ENCODE measurements at regions not wholly inside any gene's neighbourhood (a gene's known extent, or its start where the extent isn't known, plus 50 kb on each side); places are given as distances from the start of the nearest gene placed in this dataset.

DNA sequence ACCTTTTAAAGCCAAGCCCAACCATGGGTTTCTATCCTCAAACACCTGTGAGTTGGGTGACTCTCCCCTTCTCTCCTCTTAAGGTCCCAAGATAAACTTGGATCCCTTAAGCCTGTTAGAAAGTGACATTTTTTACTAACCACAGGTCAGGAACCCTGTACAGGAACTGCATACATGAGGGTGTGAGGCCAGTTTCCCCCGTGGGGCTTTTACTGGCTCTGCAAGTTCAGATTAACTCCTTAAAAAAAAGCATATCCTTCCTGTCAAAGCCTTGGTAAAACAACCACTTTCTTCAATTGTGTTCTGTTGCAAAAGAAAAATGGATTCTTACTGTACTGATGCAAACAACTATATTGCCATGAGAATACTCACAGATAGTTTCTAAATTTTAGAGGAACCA, 2638.7 kb upstream of the PCDH20 start:
- Histone ChIP-seq H4K5ac (ENCODE audit: low read depth, low read length) (no peak overlapping the region), H2BK5ac (ENCODE audit: low read depth, low read length, poor library complexity, severe bottlenecking) (no peak overlapping the region), H2AK9ac (replicated peaks; ENCODE audit: low read depth, low read length, poor library complexity) (no peak overlapping the region), H3K14ac (replicated peaks; ENCODE audit: low read depth, low read length) (no peak overlapping the region), H3K4ac (ENCODE audit: low read depth, low read length) (no peak overlapping the region), H3K9me1 (ENCODE audit: insufficient read depth, low read length) (no peaks in the 10 kb centered on the region), H3K27me3 (ENCODE audit: control insufficient read depth, insufficient read depth, low read length) (no peaks in the 10 kb centered on the region), H2BK20ac (ENCODE audit: low read depth, low read length) (no peak overlapping the region), H3K23ac (ENCODE audit: low read depth, low read length) (no peak overlapping the region), H3K4me1 (ENCODE audit: control insufficient read depth, insufficient read depth, low read length) (no peaks in the 10 kb centered on the region), H4K20me1 (ENCODE audit: insufficient read depth, low read length) (no peaks in the 10 kb centered on the region), H3K36me3 (ENCODE audit: control insufficient read depth, insufficient read depth, low read length) (no peaks in the 10 kb centered on the region), H4K8ac (ENCODE audit: low read depth in 2 of 2, low read length in 2 of 2) (no peak overlapping the region), H3K79me1 (ENCODE audit: low read depth in 1 of 2, low read length in 2 of 2) (no peaks in the 10 kb centered on the region), H2AK5ac (ENCODE audit: low read depth, low read length) (no peak overlapping the region), H3K27ac (ENCODE audit: insufficient read depth, low read length) (no peak overlapping the region), H3K9ac (ENCODE audit: low read depth, low read length) (no peak overlapping the region), H3K9me3 (ENCODE audit: control insufficient read depth, insufficient read depth, low read length) (no peaks in the 10 kb centered on the region), H3K56ac (ENCODE audit: extremely low read depth, insufficient read depth, low read length) (no peak overlapping the region), H4K91ac (ENCODE audit: insufficient read depth, low read depth, low read length) (no peak overlapping the region), H3K4me3 (ENCODE audit: insufficient read depth, low read depth, low read length) (no peak overlapping the region), H2BK120ac (ENCODE audit: low read depth, low read length) (no peak overlapping the region), H2AFZ (replicated peaks; ENCODE audit: low read length, poor library complexity) (no peak overlapping the region), H2BK15ac (ENCODE audit: low read depth, low read length) (no peak overlapping the region), H3K18ac (ENCODE audit: low read depth, low read length) (no peak overlapping the region), H3K4me2 (ENCODE audit: low read depth, low read length) (no peak overlapping the region)
- POLR2A ChIA-PET (ENCODE audit: unreplicated experiment), result no interaction called here
- intact Hi-C loops (cut with micrococcal nuclease) (no loop called here), dilution Hi-C loops (cut with HindIII; ENCODE audit: low sequenced_read_pairs, unreplicated experiment) (no loop called here), in situ Hi-C loops (cut with MboI; ENCODE audit: low sequenced_read_pairs) (no loop called here)
- BruUV-seq (replicated peaks), result no TSS peak
- ATAC-seq (ENCODE audit: low read depth) (no peak), DNase-seq (no peak)
- CTCF ChIA-PET, result no interaction called here
- TF ChIP-seq POLR2A (IDR thresholded peaks at IDR 0.05; ENCODE audit: low read depth, low read length) (no peak), FOS (IDR thresholded peaks at IDR 0.05; ENCODE audit: low read depth, low read length) (no peak), NFE2L2 (IDR thresholded peaks at IDR 0.05; ENCODE audit: low read depth, low read length) (no peak), RFX5 (IDR thresholded peaks at IDR 0.05; ENCODE audit: low read depth, low read length) (no peak), RAD21 (IDR thresholded peaks at IDR 0.05; ENCODE audit: low read length) (no peak), MAFK (IDR thresholded peaks at IDR 0.05; ENCODE audit: low read depth, low read length) (no peak)
- TF ChIP-seq, protein P1, sequence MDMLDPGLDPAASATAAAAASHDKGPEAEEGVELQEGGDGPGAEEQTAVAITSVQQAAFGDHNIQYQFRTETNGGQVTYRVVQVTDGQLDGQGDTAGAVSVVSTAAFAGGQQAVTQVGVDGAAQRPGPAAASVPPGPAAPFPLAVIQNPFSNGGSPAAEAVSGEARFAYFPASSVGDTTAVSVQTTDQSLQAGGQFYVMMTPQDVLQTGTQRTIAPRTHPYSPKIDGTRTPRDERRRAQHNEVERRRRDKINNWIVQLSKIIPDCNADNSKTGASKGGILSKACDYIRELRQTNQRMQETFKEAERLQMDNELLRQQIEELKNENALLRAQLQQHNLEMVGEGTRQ (IDR thresholded peaks at IDR 0.05; ENCODE audit: low read depth, low read length), result no peak
- WGBS, 2 experiments (ENCODE audit: extremely low coverage in 2 of 2, insufficient read length in 1 of 2), result no CpG with 5 or more reads among the region's 1 CpG
